ENCODE measurements at regions not wholly inside any gene's neighbourhood (a gene's known extent, or its start where the extent isn't known, plus 50 kb on each side); places are given as distances from the start of the nearest gene placed in this dataset.

DNA sequence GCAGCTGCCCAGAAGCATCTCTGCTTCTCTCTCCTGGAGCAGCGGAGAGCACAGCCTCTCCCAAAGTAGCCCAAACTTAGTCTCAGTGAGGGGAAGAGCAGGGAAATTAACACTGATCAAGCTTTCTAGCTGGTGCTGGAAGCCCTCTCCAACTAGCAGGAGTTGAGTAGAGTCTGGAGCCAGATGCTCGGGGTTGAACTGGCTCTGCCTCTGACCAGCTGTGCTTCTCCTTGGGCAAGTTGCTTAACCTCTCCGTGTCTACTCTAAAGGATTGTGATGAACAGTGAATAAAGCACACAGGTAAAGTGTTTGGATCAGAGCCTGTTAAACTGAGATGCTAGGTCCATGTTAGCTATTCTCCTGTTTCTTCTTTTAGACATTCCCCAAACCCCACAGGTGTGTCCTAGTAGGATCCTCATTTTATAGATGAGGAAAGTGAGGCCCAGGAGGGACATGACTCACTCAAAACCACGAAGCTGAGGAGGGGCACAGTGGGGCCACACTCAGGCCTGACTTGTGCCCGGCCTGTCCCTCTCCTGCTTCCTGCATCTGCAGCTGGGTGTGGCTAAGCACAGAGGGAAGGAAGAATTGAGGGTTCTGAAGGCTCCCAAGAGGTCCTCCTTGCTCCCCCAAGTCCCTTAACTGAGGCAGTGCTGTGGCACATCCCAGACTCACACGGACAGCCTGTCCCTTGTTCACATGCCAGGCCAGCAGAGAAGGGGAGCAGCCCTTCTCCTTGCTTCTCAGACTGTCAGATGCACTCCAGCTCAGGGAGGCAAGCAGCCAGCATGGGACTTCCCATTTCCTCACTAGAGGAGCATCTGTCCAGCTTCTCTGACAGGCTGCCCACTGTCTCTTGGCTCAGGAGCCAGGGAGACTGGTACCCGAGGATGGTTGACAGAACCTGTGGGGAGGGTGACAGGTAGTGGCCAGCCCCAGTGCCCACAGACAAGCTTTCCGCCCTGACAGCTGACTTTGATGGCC lies 152.0 kb upstream of the IGSF21 start:
- Histone ChIP-seq H3K4me3 (no peak overlapping the region), H3K9me3 (no peaks in the 10 kb centered on the region), H3K4me1 (peaks cover 0 to 7% (median 0%) of the 10 kb centered on the region in 4 donors), H3K27me3 (peaks cover 0 to 18% of the 10 kb centered on the region in 2 donors), H3K36me3 (no peaks in the 10 kb centered on the region), H3K27ac (no peak overlapping the region)
- no peak for DNase-seq (ENCODE audit: low spot score in 2 of 2)
- TF ChIP-seq, protein P1, sequence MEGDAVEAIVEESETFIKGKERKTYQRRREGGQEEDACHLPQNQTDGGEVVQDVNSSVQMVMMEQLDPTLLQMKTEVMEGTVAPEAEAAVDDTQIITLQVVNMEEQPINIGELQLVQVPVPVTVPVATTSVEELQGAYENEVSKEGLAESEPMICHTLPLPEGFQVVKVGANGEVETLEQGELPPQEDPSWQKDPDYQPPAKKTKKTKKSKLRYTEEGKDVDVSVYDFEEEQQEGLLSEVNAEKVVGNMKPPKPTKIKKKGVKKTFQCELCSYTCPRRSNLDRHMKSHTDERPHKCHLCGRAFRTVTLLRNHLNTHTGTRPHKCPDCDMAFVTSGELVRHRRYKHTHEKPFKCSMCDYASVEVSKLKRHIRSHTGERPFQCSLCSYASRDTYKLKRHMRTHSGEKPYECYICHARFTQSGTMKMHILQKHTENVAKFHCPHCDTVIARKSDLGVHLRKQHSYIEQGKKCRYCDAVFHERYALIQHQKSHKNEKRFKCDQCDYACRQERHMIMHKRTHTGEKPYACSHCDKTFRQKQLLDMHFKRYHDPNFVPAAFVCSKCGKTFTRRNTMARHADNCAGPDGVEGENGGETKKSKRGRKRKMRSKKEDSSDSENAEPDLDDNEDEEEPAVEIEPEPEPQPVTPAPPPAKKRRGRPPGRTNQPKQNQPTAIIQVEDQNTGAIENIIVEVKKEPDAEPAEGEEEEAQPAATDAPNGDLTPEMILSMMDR (IDR thresholded peaks at IDR 0.05), result no peak
- no peak for TF ChIP-seq POLR2A (IDR thresholded peaks at IDR 0.05)
- WGBS, 2 donors, result 53 to 59% methylated on average over 7 to 8 of the region's 8 CpGs

DNA sequence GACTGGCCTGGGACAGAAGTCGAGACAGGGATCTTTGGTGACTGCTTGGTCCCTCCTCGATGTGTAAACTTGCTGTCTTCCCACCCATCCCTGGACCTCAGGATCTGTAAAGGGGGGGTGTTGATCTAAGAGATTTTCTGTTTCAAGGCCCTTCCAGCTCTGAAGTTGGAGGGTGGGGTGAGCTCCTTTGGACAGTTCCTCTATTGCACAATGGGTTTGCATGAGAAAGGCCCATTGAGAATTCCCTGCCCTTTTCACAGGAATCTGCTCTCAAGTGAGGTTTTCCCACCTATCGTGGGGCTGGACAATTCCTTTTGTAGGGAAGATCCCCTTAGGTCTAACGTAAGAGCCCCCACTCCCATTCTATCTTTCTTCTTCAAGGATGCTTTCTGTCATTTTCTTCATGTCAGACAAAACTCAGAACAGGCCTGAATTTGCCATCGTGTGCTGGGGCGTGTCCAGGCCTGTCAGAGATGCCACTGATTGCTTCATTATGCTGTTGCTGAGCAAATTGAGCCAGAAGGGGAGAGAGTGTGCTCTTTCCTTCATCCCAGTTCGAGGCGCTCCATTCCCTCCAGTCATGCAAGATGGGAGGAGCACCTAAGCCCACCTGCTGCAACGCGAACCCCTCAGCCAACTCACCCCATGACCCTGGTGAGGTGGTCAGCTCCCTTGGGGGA lies 149.9 kb upstream of the IGSF21 start:
- Histone ChIP-seq H3K4me3 (no peak overlapping the region), H3K4me1 (peaks cover 0 to 7% (median 0%) of the 10 kb centered on the region in 4 donors), H3K36me3 (no peaks in the 10 kb centered on the region), H3K27ac (no peak overlapping the region), H3K9me3 (no peaks in the 10 kb centered on the region), H3K27me3 (peaks cover 0 to 9% of the 10 kb centered on the region in 2 donors)
- TF ChIP-seq POLR2A (IDR thresholded peaks at IDR 0.05) (no peak), EP300 (IDR thresholded peaks at IDR 0.05) (no peak)
- TF ChIP-seq, protein P1 (IDR thresholded peaks at IDR 0.05), result no peak
- DNase-seq (ENCODE audit: low spot score in 2 of 2), result peak in 1 of 2 donors; percentile 17
- 56 to 58% methylated on average over 9 of the region's 10 CpGs for WGBS, 2 donors

DNA sequence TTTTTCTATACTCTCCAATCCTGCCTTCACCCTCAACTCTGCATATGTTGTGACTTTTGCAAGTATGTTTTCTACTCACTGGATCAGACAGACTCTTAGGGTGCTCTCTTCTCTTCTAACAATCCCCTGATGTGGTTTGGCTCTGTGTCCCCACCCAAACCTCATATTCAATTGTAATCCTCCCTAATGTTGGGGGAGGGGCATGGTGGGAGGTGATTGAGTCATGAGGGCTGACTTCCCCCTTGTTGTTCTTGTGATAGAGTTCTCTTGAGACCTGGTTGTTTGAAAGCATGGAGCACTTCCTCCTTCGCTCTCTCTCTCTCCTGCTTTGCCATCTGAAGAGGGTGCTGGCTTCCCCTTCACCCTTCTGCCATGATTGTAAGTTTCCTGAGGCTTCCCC lies 148.9 kb upstream of the IGSF21 start:
- Histone ChIP-seq H3K4me3 (no peak overlapping the region), H3K4me1 (peaks cover 0 to 7% (median 0%) of the 10 kb centered on the region in 4 donors), H3K36me3 (no peaks in the 10 kb centered on the region), H3K9me3 (no peaks in the 10 kb centered on the region), H3K27ac (no peak overlapping the region), H3K27me3 (peaks cover 0 to 1% of the 10 kb centered on the region in 2 donors)
- DNase-seq (ENCODE audit: low spot score in 2 of 2), result no peak
- WGBS, 2 donors, result 56 to 68% methylated on average over 1 of the region's 1 CpG
- no peak for TF ChIP-seq EP300 (IDR thresholded peaks at IDR 0.05)
- TF ChIP-seq POLR2A (IDR thresholded peaks at IDR 0.05), result no peak
- TF ChIP-seq, protein P1 (IDR thresholded peaks at IDR 0.05), result no peak

DNA sequence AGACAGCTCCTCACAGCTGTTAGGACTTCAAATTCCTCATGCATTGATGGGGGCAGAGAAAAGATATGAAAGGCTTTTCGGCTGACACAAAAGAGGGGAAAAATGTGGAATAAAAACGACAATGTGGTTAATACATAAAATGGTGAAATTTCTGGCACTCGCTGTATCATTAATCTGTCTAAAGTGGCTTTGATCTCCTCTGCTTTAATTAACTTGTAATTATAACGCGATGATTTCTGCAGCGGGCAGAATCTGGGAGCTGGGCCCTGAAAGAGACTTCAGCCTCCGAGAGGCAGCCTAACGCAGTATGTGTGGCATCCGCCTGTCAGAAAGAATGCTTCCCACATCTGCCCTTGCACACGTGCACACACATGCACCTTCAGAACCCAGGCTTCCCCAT lies 144.1 kb upstream of the IGSF21 start:
- no peak for DNase-seq (ENCODE audit: low spot score in 2 of 2)
- no peaks in the 10 kb centered on the region for H3K27me3 ChIP-seq
- no peak for TF ChIP-seq EP300 (IDR thresholded peaks at IDR 0.05)
- TF ChIP-seq, protein P1 (IDR thresholded peaks at IDR 0.05), result no peak
- TF ChIP-seq POLR2A (IDR thresholded peaks at IDR 0.05), result no peak
- H3K4me3 ChIP-seq, result no peak overlapping the region
- H3K4me1 ChIP-seq, result no peaks in the 10 kb centered on the region
- 73 to 75% methylated on average over 10 of the region's 10 CpGs for WGBS, 2 donors
- H3K36me3 ChIP-seq, result no peaks in the 10 kb centered on the region
- H3K9me3 ChIP-seq, result no peaks in the 10 kb centered on the region
- H3K27ac ChIP-seq, result no peak overlapping the region

Measured in tibial nerve (tissue), 4 donors.